B cell (primary cell): ENCODE measurements at regions not wholly inside any gene's neighbourhood (a gene's known extent, or its start where the extent isn't known, plus 50 kb on each side); places are given as distances from the start of the nearest gene placed in this dataset.

Source experiments
- EZH2 ChIP-seq: IDR thresholded peaks from 2 replicates; pipeline ENCODE4 v1.6.1; 2012; ENCODE audit warnings: borderline replicate concordance, low read depth, mild to moderate bottlenecking, moderate library complexity, low read length; ENCODE audit not compliant: insufficient read depth, poor library complexity, severe bottlenecking
- TF ChIP-seq, protein P1 (sequence below): fragments of 200-600 bp; IDR thresholded peaks from one replicate; pipeline ENCODE4 v1.8.0; 2022; ENCODE audit warnings: antibody characterized with exemption, mild to moderate bottlenecking

DNA sequence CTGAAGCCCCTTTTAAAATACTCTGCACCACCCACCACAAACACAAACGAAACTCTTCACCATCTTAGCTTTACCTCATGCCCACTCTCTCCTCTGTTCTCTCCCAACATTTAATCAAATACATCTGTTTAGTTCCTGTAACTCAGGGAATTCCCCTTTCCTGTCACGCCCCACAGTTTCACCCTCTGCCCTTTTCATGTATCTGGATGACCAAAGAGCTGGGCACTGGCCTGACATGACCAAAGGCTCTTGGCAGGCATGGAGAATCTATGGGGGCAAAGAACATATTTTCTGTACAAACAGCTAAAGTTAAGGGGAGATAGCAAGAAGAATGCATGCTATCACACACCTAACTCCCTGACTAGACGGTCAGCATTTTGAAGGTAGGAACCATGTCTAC is 270.0 kb downstream of the TBL1XR1 start:
- TF ChIP-seq, protein P1, sequence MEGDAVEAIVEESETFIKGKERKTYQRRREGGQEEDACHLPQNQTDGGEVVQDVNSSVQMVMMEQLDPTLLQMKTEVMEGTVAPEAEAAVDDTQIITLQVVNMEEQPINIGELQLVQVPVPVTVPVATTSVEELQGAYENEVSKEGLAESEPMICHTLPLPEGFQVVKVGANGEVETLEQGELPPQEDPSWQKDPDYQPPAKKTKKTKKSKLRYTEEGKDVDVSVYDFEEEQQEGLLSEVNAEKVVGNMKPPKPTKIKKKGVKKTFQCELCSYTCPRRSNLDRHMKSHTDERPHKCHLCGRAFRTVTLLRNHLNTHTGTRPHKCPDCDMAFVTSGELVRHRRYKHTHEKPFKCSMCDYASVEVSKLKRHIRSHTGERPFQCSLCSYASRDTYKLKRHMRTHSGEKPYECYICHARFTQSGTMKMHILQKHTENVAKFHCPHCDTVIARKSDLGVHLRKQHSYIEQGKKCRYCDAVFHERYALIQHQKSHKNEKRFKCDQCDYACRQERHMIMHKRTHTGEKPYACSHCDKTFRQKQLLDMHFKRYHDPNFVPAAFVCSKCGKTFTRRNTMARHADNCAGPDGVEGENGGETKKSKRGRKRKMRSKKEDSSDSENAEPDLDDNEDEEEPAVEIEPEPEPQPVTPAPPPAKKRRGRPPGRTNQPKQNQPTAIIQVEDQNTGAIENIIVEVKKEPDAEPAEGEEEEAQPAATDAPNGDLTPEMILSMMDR = no peak
- TF ChIP-seq EZH2 = no peak
